ENCODE measurements at regions not wholly inside any gene's neighbourhood (a gene's known extent, or its start where the extent isn't known, plus 50 kb on each side); places are given as distances from the start of the nearest gene placed in this dataset.

DNA sequence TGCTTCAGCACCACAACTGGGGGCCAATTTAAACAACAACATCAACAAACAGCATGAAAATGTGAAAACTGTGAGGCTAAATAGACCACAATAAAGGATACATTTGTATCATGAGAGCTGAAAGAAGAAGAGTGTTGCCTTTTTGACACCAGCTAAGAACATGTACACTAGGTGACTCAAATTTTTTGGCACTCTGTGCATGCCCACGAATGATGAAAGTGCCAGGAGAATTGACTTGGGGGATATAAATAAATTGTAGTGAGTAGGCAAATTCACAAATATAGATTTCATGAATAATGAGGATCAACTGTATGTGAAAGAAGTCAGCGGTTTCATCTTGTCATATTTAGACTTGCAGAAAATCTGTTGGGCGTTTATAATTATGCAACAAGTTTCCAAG lies 1388.0 kb upstream of the LRRTM1 start:
- DNase-seq (ENCODE audit: low read depth), result no peak

DNA sequence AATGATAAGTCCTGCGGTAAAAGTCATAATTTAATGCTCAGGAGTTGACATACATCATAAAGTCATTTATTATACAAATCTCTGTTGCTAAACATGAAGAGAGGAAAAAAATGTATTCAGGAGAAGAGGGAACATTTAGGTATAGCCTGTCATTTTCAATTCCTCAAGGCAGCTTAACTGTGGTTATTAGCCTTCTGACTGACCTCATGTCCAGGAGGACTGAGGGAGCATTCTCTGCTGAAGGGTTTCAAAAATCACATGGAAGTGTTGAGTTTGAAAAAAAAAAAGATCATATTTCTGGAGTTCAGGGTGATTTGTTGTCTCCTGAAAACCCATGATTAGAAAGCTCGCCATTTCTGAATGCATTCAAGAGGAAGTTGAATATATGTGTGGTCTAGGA lies 1371.1 kb upstream of the LRRTM1 start:
- DNase-seq (ENCODE audit: low read depth), result no peak

DNA sequence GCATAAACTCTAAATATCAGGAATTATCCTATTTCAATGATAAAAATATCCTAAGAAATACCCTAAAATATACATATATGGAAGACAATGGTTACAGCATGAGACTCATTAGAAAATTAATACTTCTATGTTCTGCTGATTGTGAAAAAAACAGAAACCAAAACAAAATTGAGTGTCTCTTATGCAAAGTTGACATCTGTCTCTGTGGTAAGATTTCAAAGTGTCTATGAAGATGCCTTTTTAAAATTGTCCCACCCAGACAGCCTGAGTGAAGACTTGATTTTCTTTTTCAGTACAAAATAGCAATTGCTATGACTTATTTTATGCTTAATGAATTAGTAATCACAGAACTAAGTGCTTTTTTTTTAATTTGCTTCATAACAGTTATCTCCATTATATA lies 1368.4 kb upstream of the LRRTM1 start:
- no peak for DNase-seq (ENCODE audit: low read depth)

DNA sequence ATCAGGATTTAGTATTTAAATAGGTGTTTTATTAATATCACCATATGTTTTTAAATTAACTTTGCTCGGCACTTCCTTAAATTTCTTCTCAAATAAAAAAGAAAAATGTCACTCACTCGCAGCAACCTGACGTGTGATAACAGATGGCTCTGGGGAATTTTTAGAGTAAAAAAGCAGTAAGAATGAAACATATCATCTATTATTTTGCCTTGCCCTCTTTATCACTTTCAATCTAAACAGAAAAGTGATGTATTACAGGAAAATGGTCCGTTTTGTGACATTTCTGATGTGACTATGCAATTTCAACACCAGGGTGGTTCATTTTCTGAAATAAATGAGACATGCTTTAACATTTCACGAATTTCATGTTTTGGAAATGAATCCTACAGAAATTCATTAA lies 1368.0 kb upstream of the LRRTM1 start:
- no peak for DNase-seq (ENCODE audit: low read depth)

DNA sequence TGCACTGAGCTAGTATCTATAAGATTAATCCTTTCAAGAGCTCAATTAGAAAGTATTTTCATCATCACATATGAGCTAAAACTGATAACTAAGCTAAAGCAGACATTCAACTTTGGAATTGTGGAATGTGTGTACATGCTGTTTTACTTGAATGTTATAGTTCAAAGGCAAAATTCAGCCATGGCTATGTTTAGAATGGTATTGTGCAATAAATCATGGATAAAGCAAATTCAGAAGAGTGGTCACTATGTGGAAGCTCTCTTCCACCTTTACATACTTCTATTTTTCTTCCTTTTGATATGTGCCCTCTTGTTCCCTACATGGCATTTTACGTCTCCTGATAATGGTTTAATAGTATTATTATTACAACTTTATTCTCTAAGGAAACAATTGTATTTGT lies 1366.3 kb upstream of the LRRTM1 start:
- no peak for DNase-seq (ENCODE audit: low read depth)

DNA sequence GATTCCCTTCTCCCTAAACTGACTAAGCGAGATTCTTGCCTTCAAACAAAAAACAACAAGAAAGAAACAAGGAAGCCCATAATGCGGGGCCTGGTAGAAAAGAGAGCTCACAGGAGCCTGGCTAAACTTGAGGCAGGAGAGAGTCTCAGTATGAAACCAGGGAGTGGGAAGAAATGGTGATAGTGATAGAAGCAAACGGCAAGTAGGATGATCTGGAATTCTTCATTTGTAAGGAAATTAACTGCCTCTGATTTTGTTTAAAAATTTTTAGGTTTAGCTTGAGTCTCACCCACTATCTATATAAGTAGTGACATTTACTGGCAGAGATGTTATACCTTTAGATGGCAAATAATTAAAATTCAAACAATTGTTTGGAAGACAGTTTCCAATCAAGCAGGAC lies 1356.5 kb upstream of the LRRTM1 start:
- DNase-seq (ENCODE audit: low read depth), result no peak

DNA sequence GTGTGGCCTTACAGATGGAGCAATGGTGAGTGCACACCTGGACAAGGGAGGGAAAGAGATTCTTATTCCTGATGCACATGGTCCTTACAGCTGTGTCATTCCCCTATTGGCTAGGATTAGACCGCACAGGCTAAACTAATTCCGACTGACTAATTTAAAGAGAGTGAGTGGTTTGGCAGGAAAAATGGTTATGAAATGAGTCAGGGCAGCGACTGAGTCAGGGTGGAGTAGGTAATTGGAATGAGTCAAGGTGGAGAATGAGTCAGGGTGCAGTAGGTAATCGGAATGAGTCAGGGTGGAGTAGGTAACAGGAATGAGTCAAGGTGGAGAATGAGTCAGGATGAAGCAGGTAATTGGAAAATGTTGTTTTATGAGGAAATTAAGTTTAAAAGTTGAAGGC lies 1353.7 kb upstream of the LRRTM1 start:
- DNase-seq (ENCODE audit: low read depth), result no peak

DNA sequence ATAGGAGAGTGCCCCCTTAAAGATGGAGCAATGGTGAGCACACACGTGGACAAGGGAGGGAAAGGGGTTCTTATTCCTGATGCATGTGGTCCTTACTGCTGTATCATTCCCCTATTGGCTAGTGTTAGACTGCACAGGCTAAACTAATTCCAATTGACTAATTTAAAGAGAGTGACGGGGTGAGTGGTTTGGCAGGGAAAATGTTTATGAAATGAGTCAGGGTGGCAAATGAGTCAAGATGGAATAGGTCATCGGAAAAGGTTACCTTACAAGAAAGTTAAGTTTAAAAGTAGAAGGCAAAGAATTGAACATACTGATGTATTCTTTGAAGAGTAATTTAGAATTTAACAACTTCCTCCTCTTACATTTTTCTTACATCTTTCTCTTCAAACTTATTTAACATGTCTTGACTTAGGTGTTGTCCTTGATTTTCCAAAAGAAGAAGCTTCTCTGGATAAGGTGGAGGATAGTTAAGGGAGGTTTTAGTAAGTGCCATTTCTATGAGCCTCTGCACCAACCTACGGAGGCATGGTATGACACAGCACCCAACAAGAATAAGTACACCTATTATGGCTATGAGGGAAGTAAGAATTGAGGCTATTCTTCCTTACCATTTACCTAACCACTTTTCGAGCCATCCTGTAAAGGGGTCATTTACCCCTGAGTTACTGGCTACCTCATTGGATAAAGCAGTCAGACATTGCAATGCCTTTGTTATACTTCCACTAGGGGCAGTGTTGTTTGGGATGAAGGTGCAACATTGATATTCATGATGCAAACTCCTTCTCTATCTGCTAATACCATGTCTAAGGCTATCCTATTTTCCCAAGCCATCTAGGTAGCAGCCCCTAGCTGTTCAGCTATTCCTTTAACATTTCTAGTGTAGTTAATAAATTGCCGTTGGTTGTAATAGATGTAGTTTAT lies 1345.8 kb upstream of the LRRTM1 start:
- DNase-seq (ENCODE audit: low read depth), result no peak

DNA sequence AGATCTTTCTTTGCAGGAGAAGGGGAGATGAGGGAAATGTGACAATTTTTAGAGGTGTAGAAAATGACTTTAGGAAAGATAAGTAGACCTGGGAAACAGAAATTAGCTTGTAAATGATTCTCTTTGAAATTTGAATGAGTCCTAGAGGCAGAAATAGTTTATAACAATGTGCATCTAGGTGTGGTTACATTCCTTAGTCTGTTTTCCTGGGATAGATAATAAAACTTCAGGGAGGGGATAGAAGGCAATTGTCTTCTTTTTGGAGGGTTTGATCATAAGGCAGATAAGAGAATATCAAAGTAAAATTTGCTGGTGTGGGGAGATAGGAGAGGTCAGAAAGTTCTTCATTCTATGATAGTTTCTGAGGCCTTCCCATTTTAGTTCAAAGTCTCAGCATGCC lies 1344.3 kb upstream of the LRRTM1 start:
- no peak for DNase-seq (ENCODE audit: low read depth)

DNA sequence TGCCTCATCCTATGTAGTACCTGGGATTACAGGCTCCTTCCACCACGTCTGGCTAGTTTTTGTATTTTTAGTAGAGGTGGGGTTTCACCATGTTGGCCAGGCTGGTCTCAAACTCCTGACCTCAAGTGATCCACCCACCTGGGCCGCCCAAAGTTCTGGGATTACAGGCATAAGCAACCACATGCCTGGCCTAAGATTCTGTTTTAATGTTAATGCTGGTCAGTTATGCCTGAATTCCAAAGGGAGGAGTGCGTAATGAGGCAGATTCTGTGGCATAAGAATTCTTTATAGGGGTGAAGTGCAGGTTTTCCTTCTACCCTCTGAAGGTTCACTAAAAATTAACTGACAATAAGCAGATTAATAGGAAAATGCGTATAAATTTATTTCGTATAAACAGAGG lies 1343.8 kb upstream of the LRRTM1 start:
- DNase-seq (ENCODE audit: low read depth), result no peak

DNA sequence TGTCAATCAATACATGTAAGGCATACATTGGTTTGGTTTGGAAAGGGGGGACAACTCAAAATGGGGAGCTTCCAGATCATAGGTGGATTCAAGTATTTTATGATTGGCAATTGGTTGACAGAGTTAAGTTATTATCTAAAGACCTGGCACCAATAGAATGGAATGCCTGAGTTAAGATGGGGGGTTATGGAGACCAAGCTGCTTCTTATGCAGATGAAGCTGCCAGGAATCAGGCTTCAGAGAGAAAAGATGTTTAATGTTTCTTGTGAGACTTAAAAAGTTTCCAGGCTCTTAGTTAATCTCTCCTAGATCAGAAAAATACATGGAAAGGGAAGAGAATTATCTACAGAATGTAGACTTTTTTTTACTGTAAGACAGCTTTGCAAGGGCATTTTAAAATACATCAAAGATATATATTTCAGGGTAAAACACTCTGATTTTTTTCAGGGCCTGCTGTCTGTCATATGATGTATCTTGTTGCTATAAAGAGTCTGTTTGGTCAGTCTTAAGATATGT lies 1343.2 kb upstream of the LRRTM1 start:
- no peak for DNase-seq (ENCODE audit: low read depth)

DNA sequence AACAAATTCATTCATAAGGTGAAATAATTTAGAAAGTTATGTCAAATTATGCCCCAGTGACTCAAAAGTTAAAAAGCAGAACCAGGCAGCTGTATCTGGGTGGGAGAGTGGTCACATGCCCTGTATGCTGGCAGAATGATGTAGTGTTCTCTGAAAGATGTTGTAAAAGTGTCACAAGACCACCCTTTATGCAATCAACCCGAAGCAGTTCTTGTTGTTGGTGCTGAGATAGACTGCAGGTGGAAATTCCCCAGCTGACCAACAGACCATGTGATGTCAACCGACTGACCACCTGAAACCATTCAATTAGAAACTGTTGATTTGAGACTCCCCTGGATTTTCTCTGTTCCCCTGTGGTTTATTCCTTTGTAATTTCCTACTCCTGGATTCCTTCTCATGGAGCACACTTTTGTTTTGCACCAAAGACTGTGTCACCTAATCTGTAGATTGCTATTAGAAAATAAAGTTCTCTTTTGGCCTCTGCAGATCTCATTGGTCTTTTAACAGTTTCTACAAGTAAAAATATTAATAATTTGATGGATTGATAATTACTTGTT lies 1341.3 kb upstream of the LRRTM1 start:
- DNase-seq (ENCODE audit: low read depth), result no peak

DNA sequence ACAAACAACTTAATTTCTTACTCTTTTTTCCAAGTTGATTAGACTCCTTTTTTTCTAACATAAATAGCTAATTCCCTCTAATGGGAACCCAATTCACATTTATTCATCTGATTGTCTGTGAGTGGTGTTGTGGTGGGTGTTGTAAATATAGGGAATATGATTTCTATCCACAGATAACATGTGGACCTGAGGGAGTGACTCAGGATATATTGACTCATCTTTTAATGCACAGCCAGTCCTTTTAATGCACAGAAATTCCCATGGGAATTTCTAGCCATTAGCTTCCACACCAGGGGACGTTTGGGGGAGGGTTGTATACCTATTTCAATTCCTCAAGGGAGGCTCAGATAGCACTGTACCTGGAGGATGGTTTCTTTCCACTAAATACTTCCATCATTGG lies 1339.6 kb upstream of the LRRTM1 start:
- no peak for DNase-seq (ENCODE audit: low read depth)

DNA sequence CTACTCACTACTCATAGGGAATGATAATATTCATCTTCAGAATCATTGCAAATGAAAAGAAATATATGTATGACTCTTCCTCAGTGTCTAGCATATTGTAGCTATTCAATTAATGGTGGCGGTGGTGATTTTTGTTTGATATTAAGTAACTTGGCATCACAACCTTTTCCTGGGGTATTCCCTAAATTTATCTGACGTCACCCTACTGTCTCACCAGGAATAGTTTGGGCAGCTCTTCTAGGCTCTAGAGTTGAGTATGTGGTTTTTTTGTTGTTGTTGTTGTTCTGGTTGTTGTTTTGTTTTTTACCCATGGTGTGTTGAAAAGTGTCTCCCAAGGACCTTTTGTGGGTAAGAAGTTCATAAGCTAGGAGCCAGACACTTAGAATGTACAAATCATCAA lies 1320.3 kb upstream of the LRRTM1 start:
- DNase-seq (ENCODE audit: low read depth), result no peak

DNA sequence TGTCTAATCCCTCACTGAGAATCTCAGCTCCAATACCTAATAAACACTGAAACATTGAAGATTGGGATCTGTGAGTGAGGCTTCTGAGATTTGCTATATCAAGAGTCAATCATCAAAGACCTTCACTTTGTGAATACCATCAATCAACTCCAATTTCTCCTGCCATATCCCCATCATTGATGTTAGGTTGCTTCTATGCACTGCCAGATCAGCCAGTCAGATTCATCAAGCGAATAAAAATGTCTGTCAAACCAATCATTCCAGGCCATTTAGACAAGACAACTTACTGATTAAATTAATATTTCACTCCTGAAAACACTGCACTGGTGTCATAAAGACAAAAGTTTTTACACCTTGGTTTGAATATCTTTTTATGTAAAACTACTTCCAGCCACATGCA lies 1295.5 kb upstream of the LRRTM1 start:
- no peak for DNase-seq (ENCODE audit: low read depth)

DNA sequence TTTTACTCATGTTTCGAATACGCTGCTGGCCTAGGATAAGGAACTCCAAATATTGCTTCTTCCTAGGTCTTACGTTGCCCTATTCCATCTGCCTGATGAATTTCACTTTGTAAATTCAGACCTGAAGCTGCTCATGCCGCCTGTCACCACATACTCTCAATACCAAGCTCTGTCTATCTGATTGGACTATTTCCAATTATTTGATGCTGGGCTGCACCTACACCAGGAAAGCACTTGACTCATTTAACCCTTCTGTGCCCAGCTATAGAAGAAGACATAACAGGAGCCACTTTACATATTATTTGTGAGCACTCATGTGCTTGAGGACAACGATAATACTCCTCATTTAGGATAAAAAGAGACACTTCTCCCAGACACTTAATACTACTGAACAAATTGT lies 1293.9 kb upstream of the LRRTM1 start:
- no peak for DNase-seq (ENCODE audit: low read depth)

DNA sequence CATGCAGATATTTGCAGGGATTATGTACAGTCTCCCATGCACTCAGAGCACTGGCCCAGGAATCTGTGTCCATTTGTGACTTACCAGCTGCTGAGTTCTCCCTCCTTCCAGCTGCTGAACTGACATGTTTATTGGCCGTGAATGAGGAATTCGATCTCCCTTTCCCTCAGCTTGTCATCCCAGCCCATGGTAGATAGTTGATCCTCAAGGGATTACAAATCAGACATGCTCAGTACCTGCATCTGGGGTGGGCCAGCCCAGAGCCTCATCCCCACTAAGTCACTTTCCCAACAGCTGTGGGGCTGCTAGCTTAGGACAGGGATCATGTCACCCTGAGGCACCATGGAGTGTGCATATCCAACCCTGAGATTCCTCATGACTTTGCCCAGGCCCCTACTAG lies 1284.9 kb upstream of the LRRTM1 start:
- DNase-seq (ENCODE audit: low read depth), result no peak

DNA sequence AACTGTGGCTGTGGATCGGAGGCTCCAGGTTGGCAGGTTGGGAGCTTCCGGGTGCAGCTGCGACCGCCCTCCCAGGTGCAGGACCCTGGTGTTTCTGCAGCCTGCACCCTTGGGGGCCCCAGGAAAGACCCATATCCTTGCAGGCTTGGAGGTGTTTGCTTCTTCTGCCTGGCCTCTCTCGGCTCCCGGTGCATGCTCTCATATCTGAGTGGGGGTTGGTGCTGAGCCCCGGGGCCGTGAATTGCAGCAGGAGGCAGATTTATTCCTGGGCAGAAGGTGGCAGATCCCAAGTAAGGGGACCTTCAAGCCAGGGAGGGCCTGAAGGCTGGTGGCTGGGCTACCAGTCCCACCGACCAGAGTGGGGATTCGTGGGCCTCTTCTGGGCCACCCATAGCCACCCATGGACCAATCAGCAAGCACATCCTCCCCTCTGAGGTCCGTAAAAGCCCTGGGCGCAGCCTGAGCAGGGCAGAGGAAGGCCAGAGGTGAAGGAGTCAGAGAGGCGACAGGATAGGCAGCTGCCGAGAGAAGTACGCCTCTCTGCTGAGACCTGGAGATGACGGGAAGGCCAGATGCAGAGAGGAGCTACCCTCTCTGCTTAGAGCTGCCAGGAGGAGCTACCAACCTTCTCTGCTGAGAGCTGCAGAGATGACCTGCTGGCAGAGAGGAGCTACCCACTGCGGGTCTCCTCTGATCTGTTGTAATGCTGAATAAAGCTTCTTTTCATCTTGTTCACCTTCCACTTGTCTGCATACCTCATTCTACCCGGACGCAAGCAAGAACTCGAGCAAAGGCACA lies 1279.0 kb upstream of the LRRTM1 start:
- DNase-seq (ENCODE audit: low read depth), result no peak

DNA sequence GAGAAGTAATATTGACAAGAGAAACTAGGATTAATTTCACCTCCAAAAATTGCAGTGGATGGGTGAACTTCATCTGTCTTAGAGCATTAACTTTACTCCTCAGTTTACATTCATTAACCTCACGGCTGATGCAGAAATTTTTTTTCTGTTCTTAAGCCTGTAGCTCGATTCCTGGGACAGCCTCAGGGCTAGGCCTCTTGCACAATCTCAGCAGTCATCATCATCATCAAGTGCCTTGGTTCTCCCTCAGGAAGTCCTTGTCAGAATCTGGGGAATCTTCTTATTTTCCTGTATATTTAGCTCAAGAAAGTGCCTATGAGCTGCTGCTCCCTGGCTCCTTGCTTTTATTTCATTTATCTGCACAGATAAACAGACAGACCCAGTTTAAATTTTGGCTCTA lies 1272.2 kb upstream of the LRRTM1 start:
- DNase-seq (ENCODE audit: low read depth), result no peak

DNA sequence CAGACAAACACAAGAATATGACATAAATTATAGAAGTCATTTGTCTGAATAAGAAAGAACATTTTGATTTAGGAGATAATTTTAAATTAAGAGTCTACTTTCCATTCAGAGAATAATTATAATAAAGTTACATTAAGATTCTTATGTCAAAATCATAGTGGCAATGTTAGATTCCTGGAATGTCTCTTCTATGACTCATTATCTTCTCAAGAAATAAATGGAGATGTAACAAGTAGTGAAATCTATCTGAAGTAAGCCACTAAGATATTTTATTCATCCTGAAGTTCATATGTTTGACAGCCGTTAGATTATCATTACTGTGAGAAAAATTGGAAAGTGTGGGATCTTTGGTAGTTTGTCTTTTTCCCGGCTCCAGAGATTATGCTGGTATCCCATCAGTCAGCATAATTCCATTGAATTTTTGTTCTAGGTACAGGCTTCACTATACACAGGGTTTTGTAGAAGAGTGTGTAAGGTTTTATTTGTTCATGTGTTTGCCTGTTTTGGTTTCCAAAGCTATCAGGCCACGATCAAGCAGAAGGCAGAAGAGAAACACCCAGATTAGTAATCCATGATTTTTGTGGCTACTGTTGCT lies 1246.6 kb upstream of the LRRTM1 start:
- DNase-seq (ENCODE audit: low read depth), result no peak

DNA sequence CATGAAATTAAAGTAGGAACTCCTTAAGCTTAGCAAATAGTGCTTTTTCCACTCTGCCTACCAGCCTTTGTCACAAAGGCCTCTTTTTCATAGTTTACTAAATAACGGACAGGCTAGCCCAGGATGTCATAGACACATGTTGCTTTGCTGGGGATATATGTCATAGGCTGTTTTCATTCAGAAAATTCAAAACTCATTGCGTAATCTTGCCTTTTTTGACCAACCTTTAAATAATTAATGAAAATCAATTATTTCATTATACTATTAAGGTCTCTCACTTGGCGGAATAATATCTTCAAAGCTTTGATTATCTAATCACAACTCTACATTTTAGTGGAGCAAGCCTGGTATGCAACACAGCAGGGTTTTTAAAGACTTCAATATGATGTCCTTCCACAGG lies 1245.7 kb upstream of the LRRTM1 start:
- no peak for DNase-seq (ENCODE audit: low read depth)

DNA sequence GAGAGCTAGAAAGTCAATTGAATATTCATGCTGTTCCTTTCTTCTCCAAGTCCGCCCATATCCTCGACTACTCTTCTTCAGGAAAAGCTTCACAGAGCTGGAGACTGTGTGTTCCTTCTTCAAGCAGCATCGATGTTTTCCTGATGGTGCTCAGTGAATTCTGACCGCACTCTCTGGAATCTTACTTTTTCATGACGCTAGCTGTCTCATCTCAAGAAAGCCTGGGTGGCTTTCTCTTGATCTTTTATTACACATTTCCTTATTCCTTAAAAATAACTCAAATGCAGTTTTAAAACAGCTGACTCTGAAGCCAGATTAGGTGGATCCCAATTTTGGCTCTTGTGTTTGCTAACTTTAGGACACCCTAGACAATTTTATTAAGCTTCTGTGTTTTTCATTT lies 1245.1 kb upstream of the LRRTM1 start:
- DNase-seq (ENCODE audit: low read depth), result no peak

DNA sequence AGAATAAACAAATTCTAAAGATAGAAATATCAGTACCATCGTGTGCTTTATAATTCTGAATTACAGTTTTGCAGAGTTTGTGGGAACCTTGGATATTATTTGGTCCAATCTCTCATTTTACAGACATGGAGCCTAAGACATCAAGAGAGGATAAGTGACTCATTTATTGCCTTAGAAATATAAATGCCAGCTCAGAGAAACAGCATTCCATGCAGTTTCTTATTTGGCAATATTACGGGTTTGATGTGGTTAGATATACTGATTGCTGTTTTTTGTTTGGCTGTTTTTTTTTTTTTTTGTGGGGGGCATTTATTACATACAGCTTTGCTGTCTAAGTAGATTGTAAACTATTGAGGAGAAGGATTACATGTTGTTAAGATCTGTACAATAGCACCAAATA lies 1241.1 kb upstream of the LRRTM1 start:
- no peak for DNase-seq (ENCODE audit: low read depth)
